Tibial artery (tissue), 4 donors: ENCODE measurements at regions not wholly inside any gene's neighbourhood (a gene's known extent, or its start where the extent isn't known, plus 50 kb on each side); places are given as distances from the start of the nearest gene placed in this dataset.

Experiments
- DNase-seq, 2 donors: peaks; one replicate each; pipeline ENCODE4 v3.0.0-alpha.2; 2019
- H3K27ac ChIP-seq, 2 donors: fragments of 200-600 bp; sonication (generic) in 1 of 2; 1 replicate in 1 of 2; 2 replicates in 1 of 2; pipeline ENCODE4 v1.5.1; 2018 to 2019; ENCODE audit warnings: mild to moderate bottlenecking in 1 of 2
- H3K27me3 ChIP-seq, 2 donors: fragments of 200-600 bp; sonication (generic) in 1 of 2; one replicate each; pipeline versions ENCODE4 v1.5.1 to v1.6.0; 2016 to 2019
- H3K36me3 ChIP-seq, 3 donors: fragments of 200-600 bp; sonication (generic) in 2 of 3; one replicate each; pipeline ENCODE4 v1.5.1; 2016 to 2019; ENCODE audit warnings: mild to moderate bottlenecking in 2 of 3
- H3K4me1 ChIP-seq, 4 donors: fragments of 200-600 bp; sonication (generic) in 2 of 4; 1 replicate in 3 of 4; 2 replicates in 1 of 4; pipeline ENCODE4 v1.5.1; 2016 to 2019
- H3K4me3 ChIP-seq, 2 donors: fragments of 200-600 bp; sonication (generic) in 1 of 2; 1 replicate in 1 of 2; 2 replicates in 1 of 2; pipeline ENCODE4 v1.5.1; 2018 to 2019; ENCODE audit warnings: mild to moderate bottlenecking in 2 of 2
- H3K9me3 ChIP-seq, 3 donors: fragments of 200-600 bp; sonication (generic) in 1 of 3; one replicate each; pipeline ENCODE4 v1.5.1; 2016 to 2019
- CTCF ChIP-seq, 2 experiments: fragments of 200-600 bp in 1 of 2; fragments of 450-650 bp in 1 of 2; IDR thresholded peaks; one replicate each; pipeline ENCODE4 v1.5.1; 2017 to 2019; ENCODE audit warnings: antibody characterized with exemption in 2 of 2, mild to moderate bottlenecking in 1 of 2, moderate library complexity in 1 of 2
- intact Hi-C: fragments of 100-400 bp; cut with DNase I; formaldehyde crosslinking; loops from one replicate; pipeline ENCODE4 v1.15.0; 2023; ENCODE audit warnings: low total_unique reads

- Histone ChIP-seq H3K9me3 (peaks cover 0 to 5% (median 0%) of the 10 kb centered on the region in 3 donors), H3K36me3 (no peaks in the 10 kb centered on the region), H3K27me3 (no peaks in the 10 kb centered on the region), H3K27ac (no peak overlapping the region), H3K4me1 (no peaks in the 10 kb centered on the region), H3K4me3 (no peak overlapping the region)
- no peak for TF ChIP-seq CTCF (IDR thresholded peaks at IDR 0.05)
- intact Hi-C loops: no loop called here
- DNase-seq: no peak
Measured at GRCh38 chr22:47923011-47923427, 1160.6 kb downstream of the TBC1D22A start.

DNA sequence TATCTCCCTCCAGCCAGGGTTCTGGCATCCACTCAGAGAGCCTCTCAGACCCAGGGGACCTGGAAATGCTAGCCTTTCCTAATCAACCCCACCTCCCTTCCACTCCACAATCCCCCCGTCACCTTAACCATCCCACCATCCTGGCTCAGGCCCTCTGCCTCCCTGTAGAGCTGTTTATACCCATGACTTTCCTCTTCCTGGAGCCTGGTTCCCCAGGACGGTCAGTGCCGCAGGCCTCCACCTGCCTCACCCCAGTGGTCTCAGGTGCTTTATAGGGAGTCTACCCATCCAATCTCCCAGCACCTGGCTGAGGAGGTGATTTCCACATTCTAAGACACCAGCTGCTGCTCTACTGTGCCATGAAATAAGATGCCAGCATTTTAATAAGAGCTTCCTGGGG, 1159.5 kb downstream of the TBC1D22A start:
- Histone ChIP-seq H3K4me3 (no peak overlapping the region), H3K4me1 (no peaks in the 10 kb centered on the region), H3K27ac (no peak overlapping the region), H3K27me3 (no peaks in the 10 kb centered on the region), H3K36me3 (no peaks in the 10 kb centered on the region), H3K9me3 (peaks cover 0 to 5% (median 0%) of the 10 kb centered on the region in 3 donors)
- DNase-seq: no peak
- intact Hi-C loops: no loop called here
- TF ChIP-seq CTCF (IDR thresholded peaks at IDR 0.05): no peak

- H3K4me1 ChIP-seq: no peaks in the 10 kb centered on the region
- H3K9me3 ChIP-seq: peaks cover 0 to 5% (median 0%) of the 10 kb centered on the region in 3 donors
- intact Hi-C loops: no loop called here
- H3K27me3 ChIP-seq: no peaks in the 10 kb centered on the region
- no peak overlapping the region for H3K4me3 ChIP-seq
- TF ChIP-seq CTCF (IDR thresholded peaks at IDR 0.05): no peak
- H3K36me3 ChIP-seq: no peaks in the 10 kb centered on the region
- no peak for DNase-seq
- H3K27ac ChIP-seq: no peak overlapping the region
Measured at GRCh38 chr22:47920380-47920959, 1158.0 kb downstream of the TBC1D22A start.

DNA sequence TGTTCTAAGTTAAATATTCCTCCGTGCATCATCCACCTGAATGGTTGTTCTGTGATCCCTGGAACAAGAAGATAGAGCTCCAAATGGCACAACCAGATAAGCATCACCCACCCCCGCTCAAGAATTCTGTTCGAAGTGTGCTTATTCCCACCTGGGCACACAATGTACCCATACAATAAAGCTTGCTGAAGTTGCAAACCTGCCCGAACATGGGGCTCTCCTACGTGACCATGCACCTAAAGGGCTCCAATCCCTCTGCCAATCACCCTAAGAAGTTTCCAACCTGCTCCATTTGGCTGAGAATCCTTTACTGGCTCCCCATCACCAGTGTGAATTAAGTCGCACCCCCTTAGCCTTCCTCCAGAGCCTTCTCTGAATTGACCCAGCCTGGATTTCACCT, 1157.4 kb downstream of the TBC1D22A start:
- intact Hi-C loops: no loop called here
- H3K9me3 ChIP-seq: peaks cover 0 to 5% (median 0%) of the 10 kb centered on the region in 3 donors
- H3K36me3 ChIP-seq: no peaks in the 10 kb centered on the region
- H3K27me3 ChIP-seq: no peaks in the 10 kb centered on the region
- H3K4me1 ChIP-seq: no peaks in the 10 kb centered on the region
- DNase-seq: no peak
- no peak for TF ChIP-seq CTCF (IDR thresholded peaks at IDR 0.05)
- no peak overlapping the region for H3K27ac ChIP-seq
- H3K4me3 ChIP-seq: no peak overlapping the region

DNA sequence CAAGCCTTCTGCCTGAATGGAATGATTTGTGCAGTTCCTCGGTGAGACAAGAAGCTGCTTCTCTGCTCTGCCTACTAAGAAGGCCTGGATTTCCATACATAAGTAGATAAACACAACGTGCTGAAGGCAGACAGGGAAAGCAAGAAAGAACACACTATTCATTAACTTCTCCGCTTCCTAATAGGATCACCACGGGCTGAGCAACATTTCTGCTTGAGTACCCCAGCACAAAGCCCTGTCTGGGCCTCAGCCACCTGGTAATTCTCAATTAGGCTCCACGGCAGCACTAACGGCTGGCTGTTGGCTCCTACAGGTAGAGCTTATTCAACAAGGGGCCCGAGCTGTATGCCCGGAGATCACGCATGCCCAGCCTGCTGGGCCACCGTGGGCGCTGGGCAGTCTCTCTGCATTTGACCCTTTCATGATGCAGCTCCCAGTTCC, 1156.6 kb downstream of the TBC1D22A start:
- H3K4me3 ChIP-seq: no peak overlapping the region
- peaks cover 0 to 2% (median 0%) of the 10 kb centered on the region in 3 donors for H3K9me3 ChIP-seq
- intact Hi-C loops: no loop called here
- no peak for TF ChIP-seq CTCF (IDR thresholded peaks at IDR 0.05)
- H3K4me1 ChIP-seq: no peaks in the 10 kb centered on the region
- H3K36me3 ChIP-seq: no peaks in the 10 kb centered on the region
- no peaks in the 10 kb centered on the region for H3K27me3 ChIP-seq
- H3K27ac ChIP-seq: no peak overlapping the region
- no peak for DNase-seq
